NCI-H345 treated with DMSO at 0.1 percent for 48 hours (cell line): ENCODE measurements at regions not wholly inside any gene's neighbourhood (a gene's known extent, or its start where the extent isn't known, plus 50 kb on each side); places are given as distances from the start of the nearest gene placed in this dataset.

Source experiments
- DNase-seq: peaks from one replicate; lab custom pipeline; 2025; ENCODE audit not compliant: unreplicated experiment; lab: John Stamatoyannopoulos, UW

DNA sequence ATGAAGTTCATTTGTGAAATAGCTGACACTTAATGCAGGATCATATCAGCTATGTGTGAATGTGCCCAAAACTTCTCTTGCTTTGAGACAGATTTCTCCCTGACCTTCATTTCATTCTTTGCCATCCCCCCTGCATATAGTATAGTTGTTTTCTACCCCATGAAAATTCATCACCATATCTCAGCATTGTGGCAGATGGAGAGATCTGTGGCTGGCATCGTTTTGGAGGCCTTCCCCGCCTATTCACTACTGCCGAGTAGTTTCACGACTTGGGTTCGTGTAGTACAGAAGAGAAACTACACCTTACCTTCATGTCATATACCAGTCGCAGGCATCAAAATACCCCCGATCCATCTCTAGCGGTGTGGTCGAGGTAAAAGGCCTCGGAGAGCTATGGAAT is 66.2 kb upstream of the SELENOK start:
- no peak for DNase-seq

DNA sequence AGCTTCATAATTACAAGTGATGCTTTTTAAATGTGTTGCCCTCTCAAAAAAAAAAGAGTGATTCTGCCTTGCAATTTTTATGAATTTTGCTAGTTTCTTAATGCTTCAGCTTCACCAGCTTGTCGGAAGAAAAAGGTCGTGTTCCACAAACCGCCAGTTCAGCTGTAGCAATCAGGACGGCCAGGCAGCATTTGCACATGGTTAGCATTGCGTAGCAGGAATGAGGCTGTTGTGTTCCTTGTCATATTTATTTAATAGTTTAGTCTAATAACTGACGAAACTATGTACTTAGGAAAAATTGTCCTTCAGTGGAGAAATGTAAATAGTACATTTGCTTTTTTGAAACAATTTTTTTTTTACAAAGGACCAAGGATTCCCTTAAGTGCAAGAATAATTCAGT is 64.9 kb upstream of the SELENOK start:
- no peak for DNase-seq

DNA sequence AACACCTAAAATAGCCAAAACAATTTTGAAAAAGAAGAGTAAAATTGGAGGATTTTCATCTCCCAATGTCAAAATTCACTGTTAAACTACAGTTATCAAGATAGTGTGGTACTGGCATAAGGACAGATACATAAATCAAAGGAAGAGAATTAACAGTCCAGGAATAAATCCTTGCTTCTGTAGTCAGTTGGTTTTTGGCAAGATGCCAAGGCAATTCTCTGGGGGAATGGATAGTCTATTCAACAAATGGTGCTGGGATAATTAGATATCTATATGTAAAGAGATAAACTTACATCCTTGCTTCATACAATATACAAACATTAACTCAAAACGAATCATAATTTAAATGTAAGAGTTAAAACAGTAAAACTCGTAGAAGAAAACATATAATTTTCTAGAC is 57.9 kb upstream of the SELENOK start:
- peak; percentile 51 for DNase-seq

DNA sequence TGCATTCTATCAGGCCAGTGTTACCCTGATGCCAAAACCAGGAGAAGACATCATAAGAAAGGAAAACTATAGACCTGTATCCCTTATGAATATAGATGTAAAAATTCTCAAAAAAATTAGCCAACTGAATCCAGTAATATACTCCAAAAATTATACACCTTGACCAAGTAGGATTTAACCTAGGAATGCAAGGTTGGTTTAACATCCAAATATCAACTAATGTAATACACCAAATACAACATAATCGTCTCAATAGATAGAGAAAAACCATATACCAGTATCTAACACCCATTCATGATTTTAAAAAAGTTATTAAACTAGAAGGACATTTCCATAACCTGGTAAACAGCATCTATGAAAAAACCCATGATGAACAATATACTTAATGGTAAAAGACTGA is 56.5 kb upstream of the SELENOK start:
- DNase-seq = no peak

DNA sequence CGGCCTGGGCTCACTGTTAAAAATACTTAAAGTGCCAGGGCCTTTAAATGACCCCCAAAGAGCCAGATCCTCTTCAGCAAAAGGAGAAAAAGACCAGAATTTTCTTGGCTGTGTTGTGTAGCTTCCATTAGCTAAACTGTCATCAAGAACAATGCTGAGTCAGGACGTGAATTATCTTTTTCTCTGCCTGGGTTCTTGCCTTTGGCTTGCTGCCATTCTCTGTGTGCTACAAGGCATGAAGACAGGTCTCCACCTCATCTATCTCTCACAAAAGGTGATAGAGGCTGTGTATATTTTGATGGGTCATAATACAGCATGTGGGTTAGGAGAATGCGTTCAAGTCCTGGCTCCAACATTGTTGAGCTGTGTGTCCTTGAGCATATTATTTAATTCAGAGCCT is 52.4 kb upstream of the SELENOK start:
- no peak for DNase-seq

DNA sequence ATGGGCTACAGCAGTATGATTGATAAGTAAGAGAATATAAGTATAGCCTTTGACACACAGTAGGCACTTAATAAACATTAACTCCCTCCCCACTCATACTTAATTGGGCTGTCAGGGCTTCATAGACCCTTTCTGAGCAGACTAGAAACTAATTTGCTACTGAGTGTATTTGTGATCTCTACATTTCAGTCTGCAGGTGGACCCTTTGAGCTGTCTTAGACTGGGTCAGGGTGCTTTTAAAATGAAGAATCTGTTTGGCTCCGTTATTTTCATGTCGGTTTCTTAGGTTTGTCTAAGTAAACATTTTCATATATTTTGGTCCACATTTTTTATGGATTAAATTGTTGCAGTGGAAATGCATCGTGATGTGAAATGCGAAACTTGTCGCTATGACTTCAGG is 50.3 kb upstream of the SELENOK start:
- DNase-seq = no peak
